Liver (tissue), 3 donors: ENCODE measurements at regions not wholly inside any gene's neighbourhood (a gene's known extent, or its start where the extent isn't known, plus 50 kb on each side); places are given as distances from the start of the nearest gene placed in this dataset.

Source experiments
- CTCF ChIP-seq: fragments of 150-350 bp; IDR thresholded peaks from 2 replicates; pipeline ENCODE4 v1.5.1; 2017; ENCODE audit warnings: improper control_type of control experiment, low read depth, low read length; ENCODE audit not compliant: missing input control
- EGR1 ChIP-seq, 2 donors: IDR thresholded peaks; 2 replicates each; pipeline ENCODE4 v1.6.1; 2016 to 2018; ENCODE audit warnings: antibody characterized with exemption in 2 of 2, low read depth in 2 of 2
- RAD21 ChIP-seq, 2 donors: IDR thresholded peaks; 2 replicates each; pipeline ENCODE4 v1.6.1; 2016; ENCODE audit warnings: antibody characterized with exemption in 2 of 2, mild to moderate bottlenecking in 2 of 2
- REST ChIP-seq: IDR thresholded peaks from 2 replicates; pipeline ENCODE4 v1.6.1; 2016; ENCODE audit warnings: antibody characterized with exemption, mild to moderate bottlenecking
- RXRA ChIP-seq, 2 donors: IDR thresholded peaks; 2 replicates each; pipeline ENCODE4 v1.6.1; 2017 to 2018; ENCODE audit warnings: antibody characterized with exemption in 2 of 2, mild to moderate bottlenecking in 1 of 2
- YY1 ChIP-seq: IDR thresholded peaks from 2 replicates; pipeline ENCODE4 v1.6.1; 2016; ENCODE audit warnings: antibody characterized with exemption, mild to moderate bottlenecking
- donor health status: healthy.
- donor health status: healthy.

DNA sequence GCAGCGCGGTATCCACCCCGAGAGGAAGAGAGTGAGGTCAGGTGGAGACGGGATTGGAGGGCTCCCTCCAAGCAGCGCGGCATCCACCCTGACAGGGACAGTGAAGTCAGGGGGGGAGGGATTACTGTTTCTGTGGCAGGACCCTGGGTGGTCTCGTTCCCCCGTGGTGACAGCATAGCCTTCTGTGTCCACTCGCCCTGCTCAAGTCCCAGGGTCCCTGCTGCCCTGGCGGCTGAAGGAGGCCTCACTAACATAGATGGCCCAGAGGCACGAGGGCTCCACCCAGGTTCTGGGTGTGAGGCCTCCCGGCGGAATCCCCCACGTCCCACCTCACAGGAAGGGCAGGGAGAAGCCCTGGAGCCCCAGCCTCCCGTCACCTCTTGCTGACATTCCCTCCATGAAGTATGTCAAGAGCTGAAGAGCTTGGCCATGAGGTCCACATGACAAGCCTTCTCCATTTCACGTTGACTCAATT is 636.1 kb downstream of the BRD1 start:
- TF ChIP-seq CTCF (no peak), REST (no peak), YY1 (no peak), RAD21 (IDR thresholded peaks at IDR 0.05) (no peak), EGR1 (IDR thresholded peaks at IDR 0.05; ENCODE audit: low read depth in 2 of 2) (no peak), RXRA (IDR thresholded peaks at IDR 0.05) (no peak)
